ENCODE measurements at regions not wholly inside any gene's neighbourhood (a gene's known extent, or its start where the extent isn't known, plus 50 kb on each side); places are given as distances from the start of the nearest gene placed in this dataset.

DNA sequence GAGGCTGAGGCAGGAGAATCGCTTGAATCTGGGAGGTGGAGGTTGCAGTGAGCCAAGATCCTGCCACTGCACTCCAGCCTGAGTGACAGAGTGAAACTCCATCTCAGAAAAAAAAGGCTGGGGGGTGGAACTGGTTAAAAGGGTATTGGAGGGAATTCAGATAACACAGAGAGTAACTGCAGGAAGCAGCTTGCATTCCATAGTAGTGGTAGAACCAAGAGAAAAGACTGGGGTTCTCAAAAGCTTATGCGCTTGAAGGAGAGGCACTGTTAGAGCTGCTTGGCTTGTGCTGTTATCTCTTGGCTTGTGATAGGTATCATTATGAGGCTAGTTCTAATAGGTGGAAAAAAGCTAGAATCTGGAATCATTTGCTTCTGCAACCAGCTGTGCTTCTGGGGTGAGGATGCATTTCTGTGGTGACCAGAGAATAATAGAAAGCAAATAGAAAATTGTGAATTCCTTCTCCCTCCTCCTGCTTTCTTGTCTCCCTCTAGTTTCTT lies 91.2 kb upstream of the ELOVL6 start:
- no peak overlapping the region for H3K4me3 ChIP-seq (ENCODE audit: low read depth, low read length)
- DNase-seq (ENCODE audit: low read depth), result no peak
- TF ChIP-seq, protein P1, sequence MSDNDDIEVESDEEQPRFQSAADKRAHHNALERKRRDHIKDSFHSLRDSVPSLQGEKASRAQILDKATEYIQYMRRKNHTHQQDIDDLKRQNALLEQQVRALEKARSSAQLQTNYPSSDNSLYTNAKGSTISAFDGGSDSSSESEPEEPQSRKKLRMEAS (IDR thresholded peaks at IDR 0.05; ENCODE audit: low read depth, low read length), result no peak
- TF ChIP-seq, protein P2, sequence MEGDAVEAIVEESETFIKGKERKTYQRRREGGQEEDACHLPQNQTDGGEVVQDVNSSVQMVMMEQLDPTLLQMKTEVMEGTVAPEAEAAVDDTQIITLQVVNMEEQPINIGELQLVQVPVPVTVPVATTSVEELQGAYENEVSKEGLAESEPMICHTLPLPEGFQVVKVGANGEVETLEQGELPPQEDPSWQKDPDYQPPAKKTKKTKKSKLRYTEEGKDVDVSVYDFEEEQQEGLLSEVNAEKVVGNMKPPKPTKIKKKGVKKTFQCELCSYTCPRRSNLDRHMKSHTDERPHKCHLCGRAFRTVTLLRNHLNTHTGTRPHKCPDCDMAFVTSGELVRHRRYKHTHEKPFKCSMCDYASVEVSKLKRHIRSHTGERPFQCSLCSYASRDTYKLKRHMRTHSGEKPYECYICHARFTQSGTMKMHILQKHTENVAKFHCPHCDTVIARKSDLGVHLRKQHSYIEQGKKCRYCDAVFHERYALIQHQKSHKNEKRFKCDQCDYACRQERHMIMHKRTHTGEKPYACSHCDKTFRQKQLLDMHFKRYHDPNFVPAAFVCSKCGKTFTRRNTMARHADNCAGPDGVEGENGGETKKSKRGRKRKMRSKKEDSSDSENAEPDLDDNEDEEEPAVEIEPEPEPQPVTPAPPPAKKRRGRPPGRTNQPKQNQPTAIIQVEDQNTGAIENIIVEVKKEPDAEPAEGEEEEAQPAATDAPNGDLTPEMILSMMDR (IDR thresholded peaks at IDR 0.05; ENCODE audit: low read depth, low read length), result no peak
- no peak for TF ChIP-seq POLR2A (IDR thresholded peaks at IDR 0.05; ENCODE audit: extremely low read depth, insufficient read length)
- TF ChIP-seq MYC (IDR thresholded peaks at IDR 0.05; ENCODE audit: low read depth, low read length), result no peak

DNA sequence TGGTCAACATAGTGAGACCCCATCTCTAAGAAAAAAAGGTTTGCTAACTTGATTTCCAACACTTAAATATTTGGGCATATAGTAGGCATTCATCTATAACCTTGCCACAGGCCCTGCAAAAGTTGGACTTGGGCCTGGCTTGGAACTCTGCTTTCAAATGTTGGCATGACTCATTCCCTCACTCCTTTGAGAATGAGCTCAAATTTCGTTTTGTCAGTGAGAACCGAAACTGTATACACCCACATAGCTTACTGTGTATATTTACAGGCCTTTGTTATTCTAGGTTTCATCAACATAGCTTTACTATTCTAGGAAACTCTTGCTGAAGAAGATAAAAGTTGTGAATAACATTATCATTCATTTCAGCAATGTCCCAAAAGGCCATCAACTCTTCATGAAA lies 88.7 kb upstream of the ELOVL6 start:
- H3K4me3 ChIP-seq (ENCODE audit: low read depth, low read length), result no peak overlapping the region
- TF ChIP-seq POLR2A (IDR thresholded peaks at IDR 0.05; ENCODE audit: extremely low read depth, insufficient read length) (no peak), MYC (IDR thresholded peaks at IDR 0.05; ENCODE audit: low read depth, low read length) (no peak)
- TF ChIP-seq, protein P1 (IDR thresholded peaks at IDR 0.05; ENCODE audit: low read depth, low read length), result no peak
- TF ChIP-seq, protein P2 (IDR thresholded peaks at IDR 0.05; ENCODE audit: low read depth, low read length), result no peak
- no peak for DNase-seq (ENCODE audit: low read depth)

DNA sequence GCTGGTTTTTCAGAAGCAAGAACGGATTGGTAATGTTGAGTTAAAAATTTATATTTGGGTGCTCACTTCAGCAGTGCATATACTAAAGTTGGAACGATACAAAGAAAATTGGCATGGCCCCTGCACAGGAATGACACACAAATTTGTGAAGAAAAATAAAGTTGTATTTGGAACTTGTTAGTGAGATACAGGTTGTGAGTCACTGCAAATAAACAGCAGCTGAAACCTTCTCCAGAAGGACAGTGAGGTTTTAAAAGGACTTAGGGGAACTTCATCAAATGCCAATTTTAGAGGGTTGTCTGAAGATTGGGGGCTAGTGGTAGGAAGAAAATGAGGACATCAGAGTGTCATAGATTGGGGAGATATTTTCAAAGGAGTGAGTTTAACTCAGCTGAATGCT lies 79.7 kb upstream of the ELOVL6 start:
- no peak for DNase-seq (ENCODE audit: low read depth)
- no peak overlapping the region for H3K4me3 ChIP-seq (ENCODE audit: low read depth, low read length)
- TF ChIP-seq, protein P2 (IDR thresholded peaks at IDR 0.05; ENCODE audit: low read depth, low read length), result no peak
- no peak for TF ChIP-seq POLR2A (IDR thresholded peaks at IDR 0.05; ENCODE audit: extremely low read depth, insufficient read length)
- TF ChIP-seq, protein P1 (IDR thresholded peaks at IDR 0.05; ENCODE audit: low read depth, low read length), result no peak
- TF ChIP-seq MYC (IDR thresholded peaks at IDR 0.05; ENCODE audit: low read depth, low read length), result no peak

DNA sequence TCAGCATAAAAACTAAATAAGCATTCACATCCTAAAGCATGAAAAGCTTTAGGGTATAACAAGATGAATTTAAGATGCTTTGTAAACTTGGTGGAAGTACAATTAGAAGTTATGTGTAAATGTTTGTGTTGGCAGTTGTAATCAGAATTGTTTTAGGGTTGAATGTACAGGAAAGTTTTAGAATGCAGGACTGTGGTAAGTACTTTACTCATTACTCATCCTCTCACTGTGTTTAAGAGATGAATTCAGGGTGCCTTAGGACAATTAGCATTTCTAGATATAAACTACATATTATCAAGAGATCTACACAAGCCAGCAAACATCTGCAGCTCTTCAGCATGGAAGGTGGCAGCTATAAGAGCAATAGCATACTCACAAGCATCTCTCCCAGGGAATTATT lies 77.5 kb upstream of the ELOVL6 start:
- H3K4me3 ChIP-seq (ENCODE audit: low read depth, low read length), result no peak overlapping the region
- no peak for DNase-seq (ENCODE audit: low read depth)
- TF ChIP-seq MYC (IDR thresholded peaks at IDR 0.05; ENCODE audit: low read depth, low read length), result no peak
- TF ChIP-seq, protein P2 (IDR thresholded peaks at IDR 0.05; ENCODE audit: low read depth, low read length), result no peak
- no peak for TF ChIP-seq POLR2A (IDR thresholded peaks at IDR 0.05; ENCODE audit: extremely low read depth, insufficient read length)
- TF ChIP-seq, protein P1 (IDR thresholded peaks at IDR 0.05; ENCODE audit: low read depth, low read length), result no peak

DNA sequence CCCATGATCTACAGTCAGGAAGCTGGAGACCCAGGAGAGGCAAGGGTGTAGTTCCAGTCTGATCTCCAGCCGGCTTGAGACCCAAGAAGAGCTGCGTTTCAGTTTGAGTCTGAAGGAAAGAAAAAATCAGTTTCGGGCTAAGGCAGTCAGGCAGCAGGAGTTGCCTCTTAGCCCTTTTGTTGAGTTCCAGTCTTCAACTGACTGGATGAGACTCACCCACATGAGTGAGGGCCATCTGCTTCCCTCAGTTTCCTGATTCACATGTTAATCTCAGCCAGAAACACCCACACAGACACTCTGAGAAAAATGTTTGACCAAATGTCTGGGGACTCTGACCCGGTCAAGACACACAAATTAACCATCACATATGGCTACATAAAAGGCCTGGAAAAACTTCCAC lies 73.6 kb upstream of the ELOVL6 start:
- DNase-seq (ENCODE audit: low read depth), result no peak
- TF ChIP-seq, protein P1 (IDR thresholded peaks at IDR 0.05; ENCODE audit: low read depth, low read length), result no peak
- TF ChIP-seq, protein P2 (IDR thresholded peaks at IDR 0.05; ENCODE audit: low read depth, low read length), result no peak
- TF ChIP-seq MYC (IDR thresholded peaks at IDR 0.05; ENCODE audit: low read depth, low read length) (no peak), POLR2A (IDR thresholded peaks at IDR 0.05; ENCODE audit: extremely low read depth, insufficient read length) (no peak)
- H3K4me3 ChIP-seq (ENCODE audit: low read depth, low read length), result no peak overlapping the region
